GM12864 (cell line): ENCODE measurements at regions not wholly inside any gene's neighbourhood (a gene's known extent, or its start where the extent isn't known, plus 50 kb on each side); places are given as distances from the start of the nearest gene placed in this dataset.

Source experiments
- DNase-seq: peaks from one replicate; pipeline ENCODE4 v3.0.0-alpha.2; 2011; ENCODE audit warnings: low read depth
- H3K4me3 ChIP-seq: 2 replicates; pipeline ENCODE4 v1.5.1; 2011; ENCODE audit warnings: mild to moderate bottlenecking, low read depth, low read length, control low read depth
- TF ChIP-seq, protein P1 (sequence below): IDR thresholded peaks from 2 replicates; pipeline ENCODE4 v1.5.1; 2011; ENCODE audit warnings: low read depth, mild to moderate bottlenecking, moderate library complexity, low read length, control low read depth, inconsistent platforms; ENCODE audit errors: missing control alignments

DNA sequence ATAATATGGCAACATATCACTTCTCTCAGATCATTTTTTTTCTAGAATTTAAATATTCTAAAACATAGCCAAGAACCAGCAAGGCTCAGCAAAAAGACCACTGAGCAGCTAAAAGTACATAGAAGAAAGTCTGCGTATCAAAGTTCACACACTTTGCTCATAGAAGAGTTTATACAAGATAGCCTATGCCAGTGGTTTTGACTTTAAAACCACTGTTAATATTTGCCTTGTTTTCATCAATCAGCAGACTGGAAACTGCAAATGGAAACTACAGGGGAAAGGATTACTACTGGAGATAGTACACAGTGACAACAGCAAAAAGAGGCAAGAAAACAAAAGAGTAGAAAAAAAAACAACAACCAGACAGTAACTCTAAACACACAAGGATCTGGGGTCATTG is 483.3 kb downstream of the ZSWIM6 start:
- TF ChIP-seq, protein P1, sequence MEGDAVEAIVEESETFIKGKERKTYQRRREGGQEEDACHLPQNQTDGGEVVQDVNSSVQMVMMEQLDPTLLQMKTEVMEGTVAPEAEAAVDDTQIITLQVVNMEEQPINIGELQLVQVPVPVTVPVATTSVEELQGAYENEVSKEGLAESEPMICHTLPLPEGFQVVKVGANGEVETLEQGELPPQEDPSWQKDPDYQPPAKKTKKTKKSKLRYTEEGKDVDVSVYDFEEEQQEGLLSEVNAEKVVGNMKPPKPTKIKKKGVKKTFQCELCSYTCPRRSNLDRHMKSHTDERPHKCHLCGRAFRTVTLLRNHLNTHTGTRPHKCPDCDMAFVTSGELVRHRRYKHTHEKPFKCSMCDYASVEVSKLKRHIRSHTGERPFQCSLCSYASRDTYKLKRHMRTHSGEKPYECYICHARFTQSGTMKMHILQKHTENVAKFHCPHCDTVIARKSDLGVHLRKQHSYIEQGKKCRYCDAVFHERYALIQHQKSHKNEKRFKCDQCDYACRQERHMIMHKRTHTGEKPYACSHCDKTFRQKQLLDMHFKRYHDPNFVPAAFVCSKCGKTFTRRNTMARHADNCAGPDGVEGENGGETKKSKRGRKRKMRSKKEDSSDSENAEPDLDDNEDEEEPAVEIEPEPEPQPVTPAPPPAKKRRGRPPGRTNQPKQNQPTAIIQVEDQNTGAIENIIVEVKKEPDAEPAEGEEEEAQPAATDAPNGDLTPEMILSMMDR = no peak
- no peak overlapping the region for H3K4me3 ChIP-seq
- DNase-seq = no peak

DNA sequence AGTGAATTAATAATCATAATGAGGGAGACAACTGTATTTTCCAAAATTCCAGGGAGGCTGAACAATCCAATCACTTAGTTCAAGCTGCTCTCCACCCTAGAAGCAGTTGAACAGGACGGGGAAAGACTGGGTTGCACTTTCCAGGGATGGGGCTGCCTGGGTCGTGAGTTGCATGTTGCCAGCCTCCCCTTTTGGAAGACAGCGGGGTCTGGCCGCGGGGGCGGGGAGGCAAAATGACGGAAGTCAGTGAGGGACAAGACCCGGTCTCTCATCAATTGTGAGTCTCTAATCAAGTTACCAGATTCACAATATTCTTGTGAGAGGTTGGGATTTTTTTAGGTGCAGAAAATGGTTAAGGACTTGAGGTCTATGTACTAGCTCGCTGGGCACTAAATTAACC is 484.1 kb downstream of the ZSWIM6 start:
- no peak for DNase-seq
- no peak overlapping the region for H3K4me3 ChIP-seq
- TF ChIP-seq, protein P1 = no peak

DNA sequence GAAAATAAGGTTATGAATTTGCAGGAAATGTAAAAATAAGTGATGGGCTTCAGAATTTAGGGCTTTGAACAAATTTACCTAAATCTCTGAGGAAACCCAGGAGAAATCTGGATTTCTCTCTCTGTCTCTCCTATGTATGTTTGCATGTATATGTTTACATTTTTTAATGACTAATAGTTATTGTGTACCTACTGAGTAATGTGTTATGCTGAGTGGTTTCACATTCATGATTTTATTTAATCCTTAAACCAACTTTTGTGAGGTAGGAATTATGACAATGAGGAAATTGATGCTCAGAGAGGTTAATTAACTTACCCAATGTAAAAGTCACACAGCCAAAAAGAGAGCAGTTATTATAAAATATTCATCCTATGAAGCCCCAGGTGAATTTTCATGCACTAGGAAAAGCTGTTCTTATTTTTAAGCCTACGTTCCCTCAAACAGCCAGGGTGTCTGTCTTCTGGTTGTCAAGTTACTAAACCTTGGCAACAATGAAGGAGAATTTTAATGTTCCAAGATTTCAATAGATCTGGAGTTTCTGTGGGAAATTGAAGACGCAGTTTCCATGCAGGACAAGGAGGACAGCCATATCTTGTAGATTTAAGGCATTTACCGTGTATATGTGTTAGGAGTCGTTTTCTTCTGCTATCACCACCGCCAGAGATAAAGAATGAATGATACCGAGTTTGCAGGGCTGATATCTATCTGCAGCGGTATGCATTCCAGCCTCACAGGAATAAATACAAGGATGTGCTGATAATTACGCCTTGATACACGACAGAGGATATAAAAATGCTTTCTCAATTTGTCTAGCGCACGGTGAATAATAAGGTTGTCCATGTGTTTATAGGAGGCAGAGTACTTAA is 484.8 kb downstream of the ZSWIM6 start:
- H3K4me3 ChIP-seq = no peak overlapping the region
- no peak for DNase-seq
- TF ChIP-seq, protein P1 = no peak

DNA sequence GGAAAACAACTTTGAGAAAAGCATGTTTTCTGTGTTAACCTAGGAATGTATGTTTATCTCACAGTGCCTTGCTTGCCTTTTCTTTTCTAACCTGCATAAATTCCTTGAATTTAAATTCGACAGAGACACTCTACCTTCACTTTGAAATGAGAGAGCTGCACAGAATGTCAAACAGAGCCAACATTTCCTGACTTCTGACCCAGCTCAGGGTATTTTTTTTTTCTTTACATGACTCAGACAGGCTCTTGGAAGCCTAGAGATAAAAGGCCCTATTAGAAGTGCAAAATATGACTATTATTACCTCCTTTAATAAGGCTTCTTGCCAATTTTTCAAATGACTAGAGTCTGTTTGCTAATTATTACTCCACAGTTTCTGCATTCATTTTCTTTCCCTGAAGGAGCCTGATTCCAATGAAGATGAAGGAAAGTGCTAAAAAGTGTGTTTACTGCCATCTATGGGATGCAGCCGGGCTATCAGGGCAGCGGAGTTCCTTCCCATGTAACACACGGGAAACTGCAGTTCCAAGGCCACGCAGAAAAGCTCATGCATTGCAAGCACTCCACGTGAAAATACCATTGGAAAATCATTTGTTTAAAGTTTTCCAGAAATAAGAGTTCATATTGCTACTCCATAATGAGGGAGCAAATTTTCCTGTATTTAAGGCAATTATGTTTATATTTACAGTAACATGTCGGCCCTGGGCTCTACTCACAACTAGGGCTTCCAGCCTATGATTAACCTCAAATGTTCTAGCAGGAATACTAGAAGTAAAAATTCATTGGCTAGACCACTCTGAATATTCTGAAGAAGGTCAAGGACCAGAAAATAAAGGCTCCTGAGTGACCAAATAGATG is 485.6 kb downstream of the ZSWIM6 start:
- TF ChIP-seq, protein P1 = peak; percentile 30
- H3K4me3 ChIP-seq = no peak overlapping the region
- no peak for DNase-seq

DNA sequence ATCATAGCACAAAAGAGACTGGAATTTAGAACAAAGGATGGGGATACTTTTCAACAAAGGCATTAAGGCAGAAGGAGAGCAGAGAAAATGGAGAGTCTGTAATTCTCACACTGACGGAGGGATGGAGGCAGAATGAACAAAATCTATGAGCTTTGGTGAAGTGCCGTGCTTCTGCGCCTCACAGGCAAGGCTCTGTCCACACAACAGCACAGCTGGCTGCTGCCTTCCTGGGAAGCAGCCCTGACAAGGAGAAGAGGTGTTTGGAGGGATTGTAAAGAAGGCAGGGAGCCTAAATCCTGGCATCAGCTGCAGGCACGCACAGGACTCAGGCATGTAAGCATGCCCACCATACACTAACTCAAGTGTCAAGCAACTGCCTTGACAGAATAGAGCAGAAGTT is 485.2 kb upstream of the KIF2A start:
- no peak for DNase-seq
- no peak overlapping the region for H3K4me3 ChIP-seq
- TF ChIP-seq, protein P1 = no peak

DNA sequence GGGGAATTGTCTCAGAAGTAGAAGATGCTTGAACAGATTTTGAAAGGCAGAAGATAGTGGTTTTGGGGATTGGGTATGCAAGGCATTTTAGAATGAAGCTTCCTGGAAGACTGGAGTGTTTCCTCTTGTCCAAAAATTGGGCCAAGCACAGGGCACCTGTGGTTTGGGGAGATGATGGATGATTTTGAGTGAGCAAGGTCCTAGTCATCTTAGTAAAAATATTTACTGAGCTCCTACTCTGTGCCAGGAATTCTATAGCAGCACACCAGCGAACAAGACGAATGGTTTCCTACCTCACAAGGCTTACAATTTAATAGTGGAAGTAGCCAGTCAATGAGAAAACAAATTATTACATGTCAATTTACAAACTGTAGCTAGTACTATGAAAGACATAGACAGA is 484.4 kb upstream of the KIF2A start:
- DNase-seq = no peak
- no peak overlapping the region for H3K4me3 ChIP-seq
- TF ChIP-seq, protein P1 = no peak
